NOMO-1 treated with dmso at 0.1 percent for 144 hours (cell line): ENCODE measurements at regions not wholly inside any gene's neighbourhood (a gene's known extent, or its start where the extent isn't known, plus 50 kb on each side); places are given as distances from the start of the nearest gene placed in this dataset.

Experiments used
- DNase-seq: peaks from one replicate; lab custom pipeline; 2025; ENCODE audit not compliant: unreplicated experiment; lab: John Stamatoyannopoulos, UW

GRCh38 chr22:49276567-49276966 is 551.1 kb downstream of the BRD1 start:
- DNase-seq, result no peak

- no peak for DNase-seq
These were observed 552.8 kb downstream of the BRD1 start for GRCh38 chr22:49274754-49275380.

GRCh38 chr22:49272546-49273125 is 555.0 kb downstream of the BRD1 start:
- no peak for DNase-seq

- DNase-seq, result no peak
These were observed 555.8 kb downstream of the BRD1 start for GRCh38 chr22:49271831-49272230.

- no peak for DNase-seq
These were observed 556.3 kb downstream of the BRD1 start for GRCh38 chr22:49271369-49271727.

- DNase-seq, result no peak
These were observed 556.9 kb downstream of the BRD1 start for GRCh38 chr22:49270595-49271368.

GRCh38 chr22:49269928-49270327 is 557.7 kb downstream of the BRD1 start:
- DNase-seq, result no peak

GRCh38 chr22:49269371-49269770 is 558.3 kb downstream of the BRD1 start:
- no peak for DNase-seq

- no peak for DNase-seq
These were observed 558.7 kb downstream of the BRD1 start for GRCh38 chr22:49268924-49269323.

- DNase-seq, result no peak
These were observed 559.7 kb downstream of the BRD1 start for GRCh38 chr22:49267996-49268395.

- DNase-seq, result no peak
These were observed 560.8 kb downstream of the BRD1 start for GRCh38 chr22:49266561-49267519.

GRCh38 chr22:49264696-49265095 is 563.0 kb downstream of the BRD1 start:
- no peak for DNase-seq

GRCh38 chr22:49263101-49263500 is 564.6 kb downstream of the BRD1 start:
- DNase-seq, result no peak

GRCh38 chr22:49262167-49262566 is 565.5 kb downstream of the BRD1 start:
- no peak for DNase-seq

GRCh38 chr22:49261616-49262015 is 566.1 kb downstream of the BRD1 start:
- DNase-seq, result no peak

GRCh38 chr22:49260681-49261580 is 566.7 kb downstream of the BRD1 start:
- no peak for DNase-seq

GRCh38 chr22:49259839-49260615 is 567.6 kb downstream of the BRD1 start:
- DNase-seq, result no peak

GRCh38 chr22:49258107-49259010 is 569.3 kb downstream of the BRD1 start:
- DNase-seq, result no peak
